ENCODE measurements at regions not wholly inside any gene's neighbourhood (a gene's known extent, or its start where the extent isn't known, plus 50 kb on each side); places are given as distances from the start of the nearest gene placed in this dataset.

DNA sequence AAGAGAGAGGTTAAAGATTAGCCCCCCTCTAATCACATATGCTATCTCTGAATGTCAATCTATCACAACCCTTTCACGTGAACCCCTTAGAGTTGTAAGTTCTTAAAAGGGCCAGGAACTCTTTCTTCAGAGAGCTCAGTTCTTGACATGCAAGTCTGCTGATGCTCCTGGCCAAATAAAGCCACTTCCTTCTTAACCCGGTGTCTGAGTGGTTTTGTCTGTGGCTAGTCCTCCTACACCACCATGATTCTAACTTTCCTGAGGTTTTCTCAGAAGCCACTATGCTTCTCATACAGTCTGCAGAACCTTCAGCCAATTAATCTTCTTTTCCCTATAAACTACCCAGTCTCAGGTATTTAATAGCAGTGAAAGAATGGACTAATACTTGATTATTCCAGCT lies 231.1 kb upstream of the CNTN6 start:
- TF ChIP-seq SMC3 (IDR thresholded peaks at IDR 0.05) (no peak), HOXA7 (CRISPR knock-in tag; IDR thresholded peaks at IDR 0.05) (no peak), CBX8 (IDR thresholded peaks at IDR 0.05) (no peak)
- H3K4me3 ChIP-seq: no peak overlapping the region
- ATAC-seq (no peak), DNase-seq (ENCODE audit: low read depth in 1 of 2, low spot score in 1 of 2) (no peak), FAIRE-seq (no peak)
- H3K27ac ChIP-seq: no peak overlapping the region
- no peak overlapping the region for H3K4me2 ChIP-seq
- ChIA-PET CTCF (no interaction called here), POLR2A (no interaction called here)
- no peaks in the 10 kb centered on the region for H3K9me3 ChIP-seq
- WGBS (ENCODE audit: missing lambda C conversion rate): 3% methylated on average over 2 of the region's 2 CpGs
- H3K4me1 ChIP-seq: no peaks in the 10 kb centered on the region

DNA sequence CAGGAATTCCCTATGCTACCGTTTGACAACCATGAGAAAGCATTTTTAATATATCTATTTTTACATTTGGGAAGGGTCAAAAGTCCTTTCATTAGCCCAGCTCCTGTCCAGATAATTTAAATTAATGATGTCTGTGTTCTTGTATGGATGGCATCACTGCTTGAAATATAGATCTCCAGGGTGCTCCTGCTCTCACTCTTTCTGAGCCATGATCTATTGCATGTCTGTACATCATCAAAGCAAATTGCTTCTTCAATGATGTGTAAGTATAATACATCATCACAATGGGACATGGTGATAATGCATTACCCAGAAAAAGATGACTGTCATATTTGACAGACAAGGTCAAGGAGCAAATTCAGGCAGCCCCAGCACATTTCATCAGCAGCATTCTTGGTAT lies 223.6 kb upstream of the CNTN6 start:
- Histone ChIP-seq H3K27ac (no peak overlapping the region), H3K4me3 (no peak overlapping the region), H3K9me3 (no peaks in the 10 kb centered on the region), H3K4me1 (no peaks in the 10 kb centered on the region), H3K4me2 (no peak overlapping the region)
- DNase-seq (ENCODE audit: low read depth in 1 of 2, low spot score in 1 of 2) (no peak), ATAC-seq (no peak), FAIRE-seq (no peak)
- 0% methylated on average over 1 of the region's 1 CpG for WGBS (ENCODE audit: missing lambda C conversion rate)
- POLR2A ChIA-PET: no interaction called here
- TF ChIP-seq JUN (IDR thresholded peaks at IDR 0.05) (no peak), NFE2L2 (conservative IDR thresholded peaks at IDR 0.05; ENCODE audit: low read length) (peak; percentile 47; the same call in 1 of the 2 replicates)
- CTCF ChIA-PET: no interaction called here

GRCh38 chr3:869734-870133 lies 223.1 kb upstream of the CNTN6 start:
- CTCF ChIA-PET: no interaction called here
- FAIRE-seq: no peak

DNA sequence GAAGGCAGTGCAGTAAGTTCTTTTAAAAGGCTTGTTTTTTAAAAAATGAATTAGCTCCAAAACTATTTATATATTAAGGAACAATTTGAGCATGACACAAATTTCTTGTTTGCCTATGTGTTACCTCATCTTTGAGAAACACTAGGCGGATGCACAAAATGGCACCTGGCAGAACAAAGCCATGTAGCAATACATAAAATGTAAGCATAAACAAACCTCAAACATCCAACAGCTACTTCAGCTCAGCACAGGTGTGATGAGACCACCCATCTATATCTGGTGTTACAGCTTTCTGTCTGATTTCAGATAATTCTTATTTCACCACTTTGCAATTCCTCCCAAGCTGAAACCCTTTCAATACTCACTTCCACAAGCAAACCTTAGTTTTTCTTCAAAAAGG lies 221.2 kb upstream of the CNTN6 start:
- POLR2A ChIA-PET: no interaction called here
- no peak overlapping the region for H3K27ac ChIP-seq
- TF ChIP-seq CBX2 (IDR thresholded peaks at IDR 0.05; ENCODE audit: borderline replicate concordance, low read depth) (no peak), ZNF302 (CRISPR knock-in tag; IDR thresholded peaks at IDR 0.05) (no peak), FOSL2 (IDR thresholded peaks at IDR 0.05) (no peak), FOSL2 (CRISPR knock-in tag; IDR thresholded peaks at IDR 0.05) (no peak), MYC (IDR thresholded peaks at IDR 0.05; ENCODE audit: borderline replicate concordance, low read length) (no peak), ESRRA (IDR thresholded peaks at IDR 0.05; ENCODE audit: borderline replicate concordance, low read length) (no peak), MAZ (IDR thresholded peaks at IDR 0.05; ENCODE audit: borderline replicate concordance, low read depth, low read length) (no peak), RCOR1 (IDR thresholded peaks at IDR 0.05; ENCODE audit: low read depth, low read length) (no peak), FOSB (CRISPR knock-in tag; IDR thresholded peaks at IDR 0.05) (no peak), SMC3 (IDR thresholded peaks at IDR 0.05) (no peak), CHD2 (IDR thresholded peaks at IDR 0.05; ENCODE audit: low read length, partially characterized antibody) (no peak)
- TF ChIP-seq, protein P1, sequence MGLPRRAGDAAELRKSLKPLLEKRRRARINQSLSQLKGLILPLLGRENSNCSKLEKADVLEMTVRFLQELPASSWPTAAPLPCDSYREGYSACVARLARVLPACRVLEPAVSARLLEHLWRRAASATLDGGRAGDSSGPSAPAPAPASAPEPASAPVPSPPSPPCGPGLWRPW (IDR thresholded peaks at IDR 0.05): no peak
- FAIRE-seq (no peak), DNase-seq (ENCODE audit: low read depth in 1 of 2, low spot score in 1 of 2) (no peak), ATAC-seq (no peak)
- CTCF ChIA-PET: no interaction called here
- H3K4me3 ChIP-seq: no peak overlapping the region
- no peak overlapping the region for H3K4me2 ChIP-seq
- H3K9me3 ChIP-seq: no peaks in the 10 kb centered on the region
- no peaks in the 10 kb centered on the region for H3K4me1 ChIP-seq
- WGBS (ENCODE audit: missing lambda C conversion rate): 5% methylated on average over 1 of the region's 1 CpG

More at GRCh38 chr3:869734-870133, 223.1 kb upstream of the CNTN6 start:
- no peak overlapping the region for H3K4me2 ChIP-seq
- TF ChIP-seq EP300 (IDR thresholded peaks at IDR 0.05) (no peak), ESRRA (IDR thresholded peaks at IDR 0.05; ENCODE audit: borderline replicate concordance, low read length) (no peak), CHD4 (IDR thresholded peaks at IDR 0.05; ENCODE audit: borderline replicate concordance) (no peak), HOXB13 (CRISPR knock-in tag; IDR thresholded peaks at IDR 0.05; ENCODE audit: low read depth) (no peak), RARB (CRISPR knock-in tag; IDR thresholded peaks at IDR 0.05) (no peak), FOXS1 (CRISPR knock-in tag; IDR thresholded peaks at IDR 0.05) (no peak), POLR2AphosphoS2 (conservative IDR thresholded peaks at IDR 0.05; ENCODE audit: low read length) (no peak), CBX8 (IDR thresholded peaks at IDR 0.05) (no peak)
- ATAC-seq (no peak), DNase-seq (ENCODE audit: low read depth in 1 of 2, low spot score in 1 of 2) (no peak)
- POLR2A ChIA-PET: no interaction called here
- no peak overlapping the region for H3K27ac ChIP-seq
- no peaks in the 10 kb centered on the region for H3K9me3 ChIP-seq
- WGBS (ENCODE audit: missing lambda C conversion rate): 0% methylated on average over 2 of the region's 2 CpGs
- no peak overlapping the region for H3K4me3 ChIP-seq
- H3K4me1 ChIP-seq: no peaks in the 10 kb centered on the region
